GM21723 (cell line): ENCODE measurements at regions not wholly inside any gene's neighbourhood (a gene's known extent, or its start where the extent isn't known, plus 50 kb on each side); places are given as distances from the start of the nearest gene placed in this dataset.

Source experiments
- ATAC-seq: cut with Tn5 transposase; IDR thresholded peaks from one replicate; pipeline ENCODE4 v1.9.1; 2021; ENCODE audit warnings: mild to moderate bottlenecking, moderate library complexity; ENCODE audit not compliant: unreplicated experiment

DNA sequence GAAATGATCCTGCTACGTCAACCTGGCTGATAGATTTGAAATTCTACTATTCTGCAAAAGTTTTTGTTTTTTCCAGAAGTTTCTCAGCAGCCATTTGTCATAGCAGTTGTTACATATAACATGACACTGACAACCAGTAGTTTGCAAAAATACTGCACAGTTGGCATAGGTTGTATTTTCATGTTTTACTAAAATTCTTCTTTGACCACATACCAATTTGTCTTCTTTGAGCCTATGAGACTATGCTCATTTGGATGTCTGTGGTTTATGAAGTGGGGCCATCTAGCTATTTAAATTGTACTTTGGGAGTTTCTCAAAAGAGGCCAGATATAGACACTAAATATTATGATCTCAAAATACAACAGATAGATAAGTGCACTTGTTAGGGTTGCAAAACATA lies 104.9 kb upstream of the PREP start:
- ATAC-seq, result no peak

DNA sequence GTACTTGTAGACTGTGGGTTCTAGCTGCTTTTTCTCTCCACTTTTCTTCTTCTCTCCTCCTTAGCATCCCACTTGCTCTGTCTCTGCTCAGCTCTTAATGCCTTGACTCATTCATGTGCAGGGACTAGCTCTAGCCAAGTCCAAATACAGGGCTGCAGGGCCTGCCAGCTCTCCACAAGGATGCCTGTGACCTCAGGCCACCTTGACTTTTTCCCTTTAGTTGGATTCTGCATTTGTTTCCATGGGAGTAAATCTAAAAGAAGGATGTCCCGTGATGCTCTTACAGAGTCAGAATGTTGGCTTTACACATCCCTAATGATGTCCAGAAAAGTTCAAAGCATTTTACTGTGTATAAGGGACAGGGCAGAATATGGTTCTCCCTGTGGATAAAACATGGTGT lies 101.8 kb upstream of the PREP start:
- no peak for ATAC-seq

DNA sequence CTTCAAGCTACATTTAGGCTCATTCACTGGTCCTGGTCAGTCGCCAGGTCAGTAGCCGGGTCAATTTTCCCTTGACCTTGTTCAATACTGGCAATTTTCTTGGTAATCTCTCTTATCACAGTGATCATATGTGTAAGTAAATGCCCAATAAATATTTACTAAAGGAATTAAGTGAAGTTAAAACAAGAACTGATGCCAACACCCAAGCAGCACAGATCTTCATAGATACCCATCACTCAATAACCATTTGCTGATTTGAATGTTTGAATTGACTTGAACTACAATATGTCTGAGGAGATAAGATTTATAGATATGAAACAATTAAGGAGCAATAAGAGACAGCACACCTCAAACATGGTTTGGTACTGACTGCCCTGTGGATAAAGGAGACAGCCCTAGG lies 100.8 kb upstream of the PREP start:
- ATAC-seq, result no peak

DNA sequence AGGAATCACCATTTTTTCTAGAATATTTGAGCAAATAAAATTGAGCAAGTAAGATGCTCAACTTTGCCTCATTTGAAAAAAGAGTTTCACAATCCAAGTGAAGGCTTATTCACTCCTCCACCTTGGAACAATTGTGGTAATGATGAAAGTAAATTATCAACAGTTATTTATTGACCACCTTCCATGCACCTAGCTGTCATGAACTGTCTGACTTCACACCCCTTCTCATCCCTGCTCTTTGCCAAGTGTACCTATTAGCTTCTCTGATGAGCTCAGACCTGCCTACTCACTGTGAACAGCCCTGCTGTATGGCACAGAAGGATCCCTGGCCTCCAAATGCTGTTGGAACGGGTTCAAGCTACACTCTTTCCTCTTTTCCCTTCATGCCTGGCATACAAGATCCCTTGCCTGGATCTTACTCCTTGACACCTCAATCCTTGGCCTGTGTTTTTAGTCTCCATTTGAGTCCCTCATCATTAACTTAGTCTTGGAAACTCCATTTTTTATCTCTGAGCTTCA lies 99.0 kb upstream of the PREP start:
- no peak for ATAC-seq

DNA sequence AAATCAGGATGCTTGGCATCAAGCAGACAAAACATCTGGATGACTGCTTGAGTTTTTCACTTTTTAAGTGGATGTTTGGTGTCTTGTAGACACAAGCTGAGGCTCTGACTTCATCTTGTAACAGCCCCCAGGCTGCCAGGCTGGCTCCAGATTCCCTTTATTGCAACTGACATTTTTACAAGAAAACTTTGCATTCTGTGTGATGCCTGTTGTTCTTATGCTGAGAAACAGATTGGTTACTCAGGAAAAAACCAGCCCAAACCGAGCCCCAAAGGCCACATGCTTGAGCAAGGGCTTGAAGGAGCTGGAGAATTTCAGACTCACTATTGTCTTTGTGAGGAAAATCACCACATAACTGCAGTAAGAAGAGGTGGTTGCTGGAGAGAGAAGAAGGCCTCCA lies 98.4 kb upstream of the PREP start:
- ATAC-seq, result no peak

DNA sequence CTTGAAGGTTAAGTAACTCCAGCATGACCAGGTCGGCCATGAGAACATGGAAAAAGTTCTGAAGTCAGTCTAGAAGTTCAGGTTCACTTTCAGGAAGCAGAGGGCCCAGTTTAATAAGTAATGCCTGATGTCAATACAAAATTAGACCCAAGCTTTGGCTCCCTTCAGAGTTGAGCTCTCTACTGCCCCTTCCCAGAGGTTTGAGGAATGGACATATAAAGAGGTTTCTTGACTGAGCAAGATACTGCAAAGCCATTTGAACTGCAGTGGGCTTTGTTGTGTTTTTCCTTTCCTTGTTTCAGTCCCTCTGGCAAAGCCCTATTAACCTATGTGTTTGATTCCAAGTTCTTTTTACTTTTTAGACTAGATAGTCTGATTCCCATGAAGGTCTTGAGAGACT lies 97.8 kb upstream of the PREP start:
- ATAC-seq, result no peak

DNA sequence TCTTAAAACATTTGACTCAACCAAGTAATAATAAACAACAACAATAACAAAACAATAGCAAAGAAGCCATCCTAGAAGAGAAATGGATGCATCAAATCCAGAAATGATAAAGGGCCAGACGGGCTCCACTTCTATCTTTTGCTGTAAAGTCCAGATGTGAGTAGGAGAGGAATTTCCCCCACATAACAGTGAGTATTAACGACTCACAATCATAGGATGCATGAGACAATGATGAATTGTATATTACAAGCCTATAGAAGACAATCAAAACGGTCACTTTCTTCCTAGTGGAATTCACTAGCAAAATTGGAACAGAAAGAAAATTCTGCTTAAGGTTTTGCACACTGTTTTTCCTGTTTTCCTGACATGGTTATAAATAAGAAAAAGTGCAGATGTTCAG lies 97.0 kb upstream of the PREP start:
- ATAC-seq, result no peak

DNA sequence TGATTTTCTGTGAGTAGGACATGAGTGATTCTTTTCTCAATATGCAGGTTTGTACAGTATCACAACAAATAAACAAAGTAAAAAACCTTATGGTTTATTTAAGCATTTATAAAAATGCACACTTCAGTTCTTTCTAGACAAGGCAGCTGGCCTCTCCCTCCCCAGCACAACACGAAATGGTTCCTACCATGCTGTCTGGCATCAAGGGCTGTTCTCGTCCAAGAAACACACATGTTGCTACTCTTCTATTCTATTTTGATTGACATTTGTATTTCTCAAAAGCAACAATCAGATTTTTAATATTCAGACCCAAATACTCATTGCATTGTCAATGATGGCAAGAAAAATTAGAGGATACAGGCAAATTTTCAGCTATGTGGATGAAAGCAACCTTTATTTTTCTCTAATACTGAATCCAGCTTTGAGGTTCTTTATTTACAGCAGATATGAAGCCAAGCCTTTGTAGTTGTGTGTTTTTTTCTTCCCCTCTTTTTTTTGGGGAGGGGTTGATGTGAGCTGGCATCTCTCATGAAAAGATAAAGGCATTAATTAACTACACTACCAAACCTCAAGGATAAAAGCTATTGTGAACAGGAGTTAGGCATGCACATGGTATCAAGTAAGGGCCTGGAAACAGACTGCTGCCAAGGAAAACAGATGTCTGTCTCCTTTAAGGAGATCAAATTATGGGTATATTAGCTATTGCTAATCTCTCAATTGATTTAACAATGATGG lies 96.4 kb upstream of the PREP start:
- ATAC-seq, result no peak

DNA sequence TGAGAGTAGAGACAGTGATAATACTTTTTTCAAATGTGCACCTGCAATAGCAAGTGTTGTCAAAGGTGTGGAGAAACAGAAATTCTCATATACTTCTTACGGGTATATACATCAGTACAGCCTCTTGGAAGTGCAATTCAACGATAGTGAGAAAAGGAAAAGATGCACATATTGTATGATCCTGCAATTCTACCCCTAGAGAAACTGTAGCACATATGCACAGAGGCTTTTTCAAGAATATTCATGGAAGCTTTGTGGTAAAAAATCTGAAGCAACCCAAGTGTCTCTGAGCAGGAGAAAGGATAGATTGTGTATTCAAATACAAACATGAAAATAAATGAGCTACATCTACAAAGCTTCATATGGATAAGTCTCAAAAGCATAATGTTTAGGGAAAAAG lies 94.7 kb upstream of the PREP start:
- no peak for ATAC-seq

DNA sequence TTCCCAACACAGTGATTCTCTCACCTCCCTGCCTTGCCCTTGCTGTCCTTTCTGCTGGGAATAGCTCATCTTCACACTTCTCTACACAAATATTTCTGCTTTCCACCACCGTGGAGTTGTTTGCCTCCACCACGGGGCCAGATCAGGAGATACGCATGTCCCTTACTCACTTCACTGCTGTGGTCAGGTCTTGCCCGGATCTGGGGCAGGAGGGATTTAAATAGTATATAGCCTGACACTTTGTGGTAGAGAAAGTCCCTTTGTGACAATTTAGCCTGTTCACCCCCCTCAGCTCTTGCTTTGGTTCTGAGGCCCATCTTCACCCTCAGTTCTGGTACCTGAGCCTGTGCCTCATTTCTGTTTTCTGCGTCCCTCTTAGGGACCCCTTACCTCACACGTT lies 92.6 kb upstream of the PREP start:
- peak; percentile 55 for ATAC-seq

DNA sequence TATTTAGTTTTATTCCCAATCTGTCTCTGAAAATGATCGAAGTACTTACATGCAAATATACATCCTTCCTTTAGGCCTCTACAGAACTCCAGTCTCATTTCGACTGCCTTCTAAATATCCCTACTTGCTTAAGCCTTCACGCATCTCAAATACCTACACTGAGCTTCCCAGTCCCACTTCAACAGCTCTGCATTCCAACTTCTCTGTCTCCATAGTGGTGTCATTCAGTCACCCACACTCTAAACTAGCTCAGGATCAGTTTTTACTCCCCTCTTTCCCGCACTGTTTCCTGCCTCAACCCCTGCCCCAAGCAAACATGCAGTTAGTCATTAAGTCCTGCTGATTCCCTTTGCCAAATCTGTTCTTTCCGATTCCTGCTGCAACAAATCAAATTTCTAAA lies 91.8 kb upstream of the PREP start:
- no peak for ATAC-seq

DNA sequence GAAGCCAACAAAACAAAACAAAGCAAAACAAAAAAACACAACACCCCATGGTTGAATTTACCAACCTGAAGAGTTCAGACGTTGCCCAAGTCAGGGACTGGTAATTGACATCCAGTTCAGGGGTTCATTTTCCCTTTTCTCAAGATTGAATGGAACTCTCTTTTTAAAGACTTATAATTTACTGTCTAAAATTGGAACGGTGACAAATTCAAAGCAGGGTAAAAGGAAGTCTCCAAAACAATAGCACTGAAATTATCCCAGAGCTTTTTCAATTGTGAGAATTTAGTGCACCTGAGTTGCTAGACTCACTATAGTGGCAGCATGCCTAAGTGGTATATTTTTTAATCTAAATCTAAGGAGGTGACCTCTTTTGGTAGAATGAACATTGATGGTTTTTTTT lies 90.9 kb upstream of the PREP start:
- no peak for ATAC-seq

DNA sequence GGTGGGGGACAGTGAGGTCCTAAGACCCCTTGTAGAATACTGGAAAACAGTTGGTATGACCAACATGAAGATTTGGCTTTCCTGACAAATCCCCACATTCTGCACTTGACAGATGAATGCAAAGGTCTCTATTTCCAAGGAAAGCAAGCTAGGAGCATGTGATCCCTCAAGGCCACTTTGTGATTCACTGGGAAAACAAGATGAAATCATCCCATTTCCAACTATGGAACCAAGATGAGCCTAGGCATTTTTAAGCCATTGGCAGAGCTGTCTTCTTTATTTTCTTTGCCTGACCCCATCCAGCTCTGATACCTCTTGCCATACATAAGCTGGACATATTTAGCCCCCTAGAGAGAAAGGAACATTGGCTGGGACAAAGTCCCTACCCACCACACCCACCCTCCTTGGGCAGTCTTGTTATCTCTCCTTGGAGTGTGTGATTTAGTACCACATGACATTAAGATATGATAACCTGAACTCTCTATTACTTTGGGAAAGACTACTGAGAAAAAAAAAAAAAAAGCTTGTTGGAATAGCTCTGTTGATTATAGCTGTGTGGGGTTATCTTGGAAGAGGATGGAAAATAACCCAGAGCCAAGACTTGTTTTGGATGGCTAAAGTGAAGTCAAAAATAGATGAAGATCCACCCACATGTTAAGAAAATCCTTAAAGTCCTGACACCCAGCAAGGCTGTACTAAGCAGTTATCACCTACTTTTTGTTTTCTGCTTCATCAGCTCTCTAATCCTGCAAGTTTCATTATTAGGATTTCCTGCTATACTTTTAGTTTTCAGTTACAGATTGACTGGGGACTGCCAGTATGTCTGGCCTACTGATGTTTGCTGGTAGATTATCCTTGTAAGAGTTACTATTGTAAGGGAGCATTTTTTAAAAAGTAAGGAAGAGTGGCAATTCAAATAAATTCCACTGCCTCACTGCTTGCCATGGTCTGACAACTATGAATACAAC lies 90.1 kb upstream of the PREP start:
- ATAC-seq, result peak; percentile 79

DNA sequence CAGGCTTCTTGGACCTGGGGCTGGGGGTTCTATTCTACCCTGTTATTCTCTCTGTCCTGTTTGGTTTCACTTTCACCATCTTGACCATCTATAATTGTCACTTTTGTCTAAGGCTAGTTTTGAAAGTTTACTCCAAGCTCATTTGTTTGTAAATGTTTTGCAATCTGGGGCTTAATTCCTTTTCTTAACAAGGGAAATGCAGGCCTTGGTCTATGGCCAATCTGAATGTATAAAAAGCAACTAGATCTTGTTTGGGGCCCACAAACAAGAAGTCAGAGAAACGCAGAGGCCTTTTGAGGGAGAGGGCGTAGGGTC lies 86.3 kb upstream of the PREP start:
- no peak for ATAC-seq

DNA sequence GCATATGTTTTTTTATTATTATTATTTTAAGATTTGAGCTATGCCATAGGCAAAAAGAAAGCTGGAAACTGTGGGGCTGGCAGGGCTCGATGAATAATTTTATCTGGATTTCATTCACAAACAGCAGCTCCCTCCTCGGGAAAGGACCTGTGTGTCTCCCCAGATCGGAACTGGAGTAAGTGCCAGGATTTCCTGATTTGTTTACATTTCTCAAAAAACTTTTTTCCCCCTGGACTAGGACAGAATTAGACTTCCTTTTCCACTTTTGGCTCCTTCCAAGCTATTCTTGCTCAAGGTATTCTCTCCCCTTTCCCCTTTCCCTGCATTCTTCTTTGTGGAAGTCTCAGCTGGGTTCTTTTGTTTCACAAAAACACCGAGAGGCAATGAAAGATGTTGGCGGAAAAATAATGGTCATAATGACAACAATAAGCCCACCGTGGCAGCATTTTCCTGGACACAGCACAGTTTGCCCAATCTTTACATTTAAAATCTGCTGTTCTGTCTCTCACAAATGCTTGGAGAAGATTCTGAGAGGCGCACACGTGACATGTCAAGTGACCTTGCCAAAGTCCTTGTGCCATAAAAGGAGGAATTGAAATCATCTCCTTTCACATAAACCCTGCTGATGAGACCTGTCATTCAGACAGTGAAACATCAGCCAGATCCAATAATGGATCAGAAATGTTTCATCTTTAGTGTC lies 85.8 kb upstream of the PREP start:
- ATAC-seq, result no peak

DNA sequence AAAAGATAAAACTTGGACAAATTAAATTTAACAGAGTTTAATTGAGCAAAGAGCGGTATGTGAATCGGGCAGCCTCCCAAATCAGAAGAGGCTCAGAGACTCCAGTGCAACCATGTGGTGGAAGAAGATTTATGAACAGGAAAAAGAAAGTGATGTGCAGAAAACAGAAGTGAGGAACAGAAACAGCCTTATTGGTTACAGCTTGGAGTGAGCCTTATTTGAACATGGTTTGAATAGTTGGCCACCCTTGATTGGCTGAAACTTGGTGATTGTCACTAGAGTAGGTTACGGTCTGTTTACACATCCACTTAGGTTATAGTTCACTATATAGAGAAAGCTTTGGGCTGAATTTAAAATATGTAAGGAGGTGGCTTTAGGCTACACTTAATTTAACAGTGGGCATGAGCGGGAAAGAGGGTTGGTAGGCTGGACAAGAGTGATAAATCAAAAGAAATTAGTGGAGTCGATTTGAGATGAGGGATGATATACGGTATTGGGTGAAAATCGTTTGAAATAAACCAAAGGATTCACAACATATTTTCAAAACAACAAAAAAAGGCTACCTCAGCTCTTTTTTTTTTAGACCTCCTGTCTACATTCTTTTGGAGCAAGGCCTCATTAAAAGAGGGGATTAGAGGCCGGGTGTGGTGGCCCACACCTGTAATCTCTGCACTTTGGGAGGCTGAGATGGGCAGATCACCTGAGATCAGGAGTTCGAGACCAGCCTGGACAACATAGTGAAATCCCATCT lies 84.3 kb upstream of the PREP start:
- no peak for ATAC-seq

DNA sequence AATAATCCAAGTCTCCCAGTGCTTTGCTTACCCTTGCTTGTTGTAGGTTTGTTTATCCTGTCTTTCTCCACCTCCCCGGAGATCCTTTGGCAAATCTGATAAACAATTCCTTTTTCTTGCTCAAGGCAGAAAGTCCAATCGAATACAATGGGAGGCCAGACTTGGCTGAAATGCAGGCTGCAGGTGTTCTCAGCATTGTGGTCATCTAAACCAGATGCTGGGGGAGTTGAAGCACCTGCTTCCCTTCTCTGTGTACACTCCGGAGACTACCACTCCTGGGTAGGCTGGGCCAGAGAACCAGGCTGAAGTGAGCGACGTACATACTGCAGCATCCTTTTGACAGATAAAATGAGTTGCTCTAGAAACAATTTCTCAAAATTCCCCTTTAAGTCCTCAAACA lies 82.6 kb upstream of the PREP start:
- peak; percentile 41 for ATAC-seq

DNA sequence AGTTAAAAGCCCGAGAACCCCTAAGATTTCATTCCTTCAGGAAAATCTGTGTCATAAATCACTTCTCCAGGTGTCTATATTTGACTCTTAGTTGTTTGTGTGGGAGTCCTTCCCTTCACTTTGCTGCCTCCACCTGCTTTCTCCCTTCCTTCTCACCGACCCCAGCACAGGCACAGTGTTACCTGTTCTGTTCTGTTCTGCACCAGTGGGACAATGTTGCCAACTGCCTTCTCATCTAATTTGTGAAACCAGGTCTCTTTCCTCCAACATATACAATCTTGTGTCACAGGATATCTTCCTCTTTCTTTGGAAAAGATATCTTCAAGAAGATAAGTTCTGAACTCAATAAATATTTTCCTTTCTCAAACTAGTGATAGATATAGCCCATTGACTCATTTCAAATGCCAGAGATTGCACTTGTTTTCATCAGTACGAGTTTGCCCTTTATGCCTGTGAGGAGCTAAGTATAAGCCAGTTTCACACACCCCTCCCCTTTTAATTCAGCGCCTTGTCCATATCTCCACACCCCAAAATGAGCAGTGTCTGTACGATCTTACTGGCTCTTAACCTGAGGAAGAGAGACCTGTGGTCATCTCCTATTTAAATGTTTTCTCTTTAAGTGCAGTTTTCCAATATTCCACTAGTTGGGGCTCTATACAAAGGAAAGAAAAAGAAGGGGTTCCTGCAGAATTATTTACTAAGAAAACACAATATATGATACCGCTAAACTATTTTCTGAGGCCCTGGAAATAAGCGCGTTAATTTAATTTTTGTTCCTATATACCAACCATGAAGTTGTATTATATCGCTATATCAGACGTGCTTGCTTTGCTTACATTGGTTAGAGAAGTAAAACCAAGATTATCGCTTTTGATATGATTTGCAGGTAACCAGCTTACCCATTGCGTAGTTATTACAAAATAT lies 81.6 kb upstream of the PREP start:
- ATAC-seq, result peak; percentile 47

DNA sequence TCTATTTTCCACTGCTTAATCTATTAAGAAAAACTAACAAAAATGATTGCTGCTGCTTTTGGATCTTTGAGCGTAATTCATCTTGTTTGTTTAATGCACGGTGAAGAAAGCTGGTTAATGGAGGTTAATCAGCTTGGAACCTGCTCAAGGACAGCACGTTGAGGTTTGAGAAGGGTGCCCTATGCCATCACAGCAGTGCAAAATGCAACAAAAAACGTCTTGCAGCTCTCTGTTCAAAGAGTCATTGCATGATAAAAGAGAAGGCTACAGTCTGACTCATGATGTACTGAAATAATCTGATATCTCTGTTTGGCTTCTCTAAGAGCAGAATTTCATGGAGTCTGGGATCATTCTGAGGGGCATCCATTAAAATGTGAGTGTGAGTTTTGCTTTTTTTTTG lies 80.6 kb upstream of the PREP start:
- ATAC-seq, result no peak

DNA sequence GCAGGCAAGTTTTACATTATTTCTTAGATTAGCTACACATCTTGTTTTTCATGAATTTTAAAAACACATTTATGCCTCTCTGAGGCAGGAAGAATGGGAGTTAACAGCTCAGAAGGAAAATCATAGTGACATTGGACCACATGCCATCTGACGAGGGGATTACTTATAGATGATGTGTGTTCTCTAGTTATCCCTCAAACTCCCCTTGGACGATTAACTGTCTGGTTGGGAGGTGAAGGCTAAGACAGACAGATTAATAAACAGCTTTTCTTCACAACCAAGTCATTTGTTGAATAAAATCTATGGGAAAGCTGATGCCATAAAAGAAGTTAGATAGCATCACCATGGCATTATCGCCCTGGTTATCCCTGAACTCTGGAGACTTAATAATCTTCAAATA lies 80.0 kb upstream of the PREP start:
- ATAC-seq, result no peak
